RPMI8226 (cell line): ENCODE measurements at regions not wholly inside any gene's neighbourhood (a gene's known extent, or its start where the extent isn't known, plus 50 kb on each side); places are given as distances from the start of the nearest gene placed in this dataset.
"Not testable (repeated sequence)": the region's sequence is repeated elsewhere in the genome, so short reads cannot be mapped to it uniquely, and the experiment has no call there.

Experiments
- DNase-seq: peaks from one replicate; pipeline ENCODE4 v3.0.0-alpha.2; 2015

GRCh38 chr10:43839973-43840372 lies 191.3 kb upstream of the ZNF32 start:
- DNase-seq: no peak

DNA sequence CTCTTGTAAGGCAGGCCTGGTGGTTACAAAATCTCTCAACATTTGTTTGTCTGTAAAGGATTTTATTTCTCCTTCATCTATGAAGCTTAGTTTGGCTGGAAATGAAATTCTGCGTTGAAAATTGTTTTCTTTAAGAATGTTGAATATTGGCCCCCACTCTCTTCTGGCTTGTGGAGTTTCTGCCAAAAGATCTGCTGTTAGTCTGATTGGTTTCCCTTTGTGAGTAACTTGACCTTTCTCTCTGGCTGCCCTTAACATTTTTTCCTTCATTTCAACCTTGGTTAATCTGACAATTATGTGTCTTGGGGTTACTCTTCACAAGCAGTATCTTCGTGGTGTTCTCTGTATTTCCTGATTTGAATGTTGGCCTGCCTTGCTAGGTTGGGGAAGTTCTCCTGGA lies 186.1 kb upstream of the ZNF32 start:
- DNase-seq: not testable (repeated sequence)

DNA sequence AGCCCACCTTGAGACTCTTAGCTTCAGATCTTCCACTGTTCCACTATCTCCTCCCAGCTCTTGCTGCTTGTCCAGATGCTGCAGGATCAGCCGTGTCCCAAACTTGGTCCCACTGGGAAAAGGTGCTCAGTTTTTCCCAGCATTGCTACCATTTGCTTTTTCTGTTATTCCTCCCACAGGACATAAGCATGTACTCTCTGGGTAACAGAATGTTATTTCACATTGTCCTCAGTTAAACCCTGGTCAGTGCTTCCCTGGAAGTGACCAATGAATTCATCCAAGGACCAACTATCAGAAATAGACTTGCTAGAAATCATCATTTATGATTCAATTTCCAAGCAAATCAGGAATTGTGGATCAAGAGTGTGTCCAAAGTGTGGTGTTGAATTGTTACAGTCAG lies 179.2 kb upstream of the ZNF32 start:
- DNase-seq: no peak

DNA sequence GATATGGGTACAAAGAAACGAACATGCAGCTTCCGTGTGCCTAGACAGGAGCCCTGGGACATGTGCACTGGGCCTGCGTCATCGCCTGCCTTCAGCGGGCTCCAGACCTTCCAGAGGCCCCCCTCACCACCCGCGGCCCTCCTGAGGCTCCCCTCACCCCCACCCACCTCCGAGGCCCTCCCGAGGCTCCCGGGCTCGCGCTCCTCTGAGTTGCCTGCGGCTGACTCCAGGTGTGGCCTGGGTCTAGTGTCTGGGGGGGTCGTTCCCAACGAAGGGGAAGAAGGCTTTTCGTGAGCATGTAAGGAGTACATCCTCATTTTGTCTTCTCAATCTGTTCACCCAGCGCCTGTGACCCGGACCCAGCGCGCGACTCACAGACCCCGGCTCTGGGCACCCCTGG lies 177.3 kb upstream of the ZNF32 start:
- no peak for DNase-seq

DNA sequence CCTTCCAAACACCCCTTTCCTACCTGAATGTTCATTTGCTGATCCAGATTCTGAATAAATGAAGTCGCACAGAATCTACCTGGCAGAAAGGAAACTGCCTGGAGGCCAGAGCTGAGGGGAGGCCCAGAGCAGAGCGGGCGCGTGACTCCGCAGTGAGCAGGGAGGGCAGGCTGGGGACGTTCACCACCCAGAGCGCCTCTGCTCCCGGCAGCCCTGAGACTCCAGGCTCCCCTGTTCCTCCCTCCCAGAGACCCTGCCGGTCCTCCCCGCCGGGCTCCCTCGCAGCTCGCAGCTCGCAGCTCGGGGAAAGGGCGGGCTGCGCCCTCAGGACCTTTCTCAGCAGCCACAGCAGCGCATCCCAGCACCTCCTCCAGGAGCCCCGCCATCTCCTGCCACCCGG lies 176.7 kb upstream of the ZNF32 start:
- DNase-seq: no peak

GRCh38 chr10:43824934-43825333 lies 176.3 kb upstream of the ZNF32 start:
- DNase-seq: no peak

- no peak for DNase-seq
Measured at GRCh38 chr10:43822631-43823580, 174.2 kb upstream of the ZNF32 start.

- DNase-seq: no peak
Measured at GRCh38 chr10:43821103-43821502, 172.4 kb upstream of the ZNF32 start.

DNA sequence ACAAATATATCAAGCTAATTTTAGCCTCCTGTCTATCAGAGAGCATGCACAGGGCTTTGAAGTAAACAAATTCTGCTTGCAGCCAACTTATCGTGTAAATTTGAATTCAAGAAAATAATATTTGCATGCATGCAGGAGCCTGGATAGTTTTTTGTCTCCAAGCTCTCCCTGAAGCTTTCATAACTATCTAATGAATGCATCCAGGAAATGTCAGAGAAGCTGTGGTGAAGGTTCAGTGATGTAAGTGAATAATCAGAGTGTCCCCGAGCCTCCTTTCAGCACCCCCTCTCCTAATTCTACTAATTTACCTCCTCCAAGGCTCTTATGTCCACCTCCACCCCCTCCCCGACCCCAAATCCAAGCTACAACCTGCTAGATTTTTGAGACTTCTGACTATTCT lies 172.0 kb upstream of the ZNF32 start:
- no peak for DNase-seq

DNA sequence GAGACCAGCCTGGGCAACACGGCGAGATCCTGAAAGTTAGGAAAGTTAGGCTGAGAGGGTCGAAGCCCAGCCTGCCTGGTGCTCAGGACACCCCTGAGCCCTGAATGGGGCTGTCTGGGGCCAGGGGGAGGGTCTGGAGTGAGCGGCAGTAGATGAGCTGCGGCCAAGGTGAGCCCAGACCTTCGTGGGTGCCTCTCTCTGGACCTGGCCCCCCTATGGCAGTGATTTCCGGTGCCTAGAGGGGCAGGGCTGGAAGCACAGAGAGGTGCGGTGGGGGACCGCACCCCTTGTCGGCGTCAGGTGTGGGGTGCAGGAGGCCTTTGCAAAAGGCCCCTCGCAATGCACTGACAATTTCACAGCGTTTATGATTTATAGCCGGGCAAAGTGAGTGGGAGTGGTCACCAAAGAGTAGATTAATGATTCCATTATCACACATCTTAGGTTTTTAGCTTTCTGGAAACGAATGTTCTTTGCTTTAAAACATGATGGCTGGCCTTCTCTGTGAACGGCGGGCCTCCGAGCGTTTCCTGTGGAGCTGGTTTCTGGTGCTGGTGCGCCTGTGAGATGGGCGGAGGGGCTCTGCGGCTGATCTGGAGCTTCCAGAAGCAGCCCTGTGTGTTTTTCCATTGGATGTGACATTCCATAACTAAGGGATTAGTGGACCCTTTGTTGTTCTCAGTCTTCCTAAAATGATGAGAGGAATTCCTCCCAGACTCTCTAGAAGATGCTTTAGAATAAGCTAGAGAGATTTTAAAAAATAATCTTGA lies 171.0 kb upstream of the ZNF32 start:
- DNase-seq: no peak

- DNase-seq: no peak
Measured at GRCh38 chr10:43818687-43819086, 170.0 kb upstream of the ZNF32 start.

DNA sequence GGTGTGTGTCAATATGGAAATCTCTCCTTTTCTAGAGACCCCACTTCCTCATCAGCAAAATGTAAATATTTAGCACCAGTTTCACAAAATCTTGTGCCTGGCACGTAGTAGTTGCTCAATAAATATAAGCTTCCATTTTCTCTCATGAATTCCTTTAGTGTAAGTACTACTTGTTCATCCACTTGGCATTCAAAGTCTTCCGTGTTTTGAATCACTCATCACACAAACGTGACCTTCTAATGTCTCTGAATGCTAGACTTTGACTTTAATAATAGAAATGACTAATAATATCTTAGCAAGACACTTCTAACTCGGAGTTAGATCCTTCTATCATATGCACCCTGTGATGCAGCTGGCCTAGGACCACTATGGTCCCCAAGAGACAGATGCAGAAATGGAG lies 168.7 kb upstream of the ZNF32 start:
- no peak for DNase-seq

- DNase-seq: peak; percentile 37
Measured at GRCh38 chr10:43816351-43817321, 168.0 kb upstream of the ZNF32 start.

GRCh38 chr10:43815181-43815885 lies 166.7 kb upstream of the ZNF32 start:
- DNase-seq: no peak

DNA sequence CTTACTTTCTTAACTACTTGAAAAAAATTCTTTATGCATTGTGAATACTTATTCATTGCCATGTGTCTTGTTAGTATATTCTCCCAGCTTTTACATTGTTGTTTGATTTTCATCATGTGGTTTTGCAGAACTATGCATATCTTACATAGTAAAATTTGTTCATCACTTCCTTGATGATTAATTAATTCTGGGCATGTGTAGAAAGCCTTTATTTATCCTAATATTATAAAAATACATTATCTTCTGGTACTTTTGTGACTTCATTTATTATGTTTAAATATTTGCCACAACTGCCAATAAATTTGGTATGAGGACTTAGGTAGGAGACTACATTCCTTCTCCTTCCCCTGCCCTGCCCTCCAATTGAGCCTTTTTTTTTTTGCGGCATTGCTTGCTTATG lies 166.0 kb upstream of the ZNF32 start:
- no peak for DNase-seq

- no peak for DNase-seq
Measured at GRCh38 chr10:43811871-43812270, 163.2 kb upstream of the ZNF32 start.

- DNase-seq: no peak
Measured at GRCh38 chr10:43809211-43809930, 160.7 kb upstream of the ZNF32 start.

DNA sequence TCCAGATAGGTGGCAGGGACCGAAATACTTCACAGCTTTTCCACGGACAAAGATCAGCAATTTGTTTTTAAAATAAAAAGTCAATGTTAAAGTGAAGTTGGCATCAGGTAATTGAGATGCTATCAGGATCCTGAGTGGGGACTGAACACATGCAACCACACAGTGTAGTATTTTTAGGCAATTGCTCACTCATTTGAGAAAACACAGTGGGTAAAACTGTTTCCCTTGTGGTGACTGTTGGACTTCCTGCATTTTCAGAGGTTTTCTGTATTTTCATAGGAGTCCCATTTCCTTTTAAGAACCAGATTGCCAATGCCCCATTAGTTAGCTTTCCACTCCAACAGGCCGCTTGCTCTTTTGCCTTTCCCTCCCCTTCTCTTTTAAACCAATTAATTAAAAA lies 159.5 kb upstream of the ZNF32 start:
- DNase-seq: no peak

GRCh38 chr10:43806831-43807640 lies 158.4 kb upstream of the ZNF32 start:
- no peak for DNase-seq

DNA sequence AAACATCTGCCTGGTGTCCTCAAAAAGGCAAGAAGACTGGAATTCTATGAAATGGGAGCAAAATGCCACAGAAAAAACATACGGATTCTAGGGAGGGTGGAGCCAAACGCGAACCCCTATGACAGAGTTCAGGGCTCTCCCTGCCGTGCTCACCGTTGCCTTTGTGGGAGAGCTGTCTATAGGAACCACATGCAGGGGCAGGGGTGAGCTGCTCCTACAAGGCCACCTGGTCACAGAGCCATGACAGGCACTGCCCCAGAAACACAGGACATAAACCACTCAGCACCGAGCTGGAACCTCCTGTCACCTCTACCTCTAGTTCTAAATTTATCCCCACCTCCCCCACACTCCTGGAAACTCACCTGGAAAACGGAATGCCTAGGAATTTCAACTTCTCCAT lies 155.1 kb upstream of the ZNF32 start:
- no peak for DNase-seq
